T-helper 9 cell (primary cell): ENCODE measurements at regions not wholly inside any gene's neighbourhood (a gene's known extent, or its start where the extent isn't known, plus 50 kb on each side); places are given as distances from the start of the nearest gene placed in this dataset.
"Not testable (repeated sequence)": the region's sequence is repeated elsewhere in the genome, so short reads cannot be mapped to it uniquely, and the experiment has no call there.

Experiments used
- DNase-seq: peaks from one replicate; pipeline ENCODE4 v3.0.0-alpha.2; 2020

DNA sequence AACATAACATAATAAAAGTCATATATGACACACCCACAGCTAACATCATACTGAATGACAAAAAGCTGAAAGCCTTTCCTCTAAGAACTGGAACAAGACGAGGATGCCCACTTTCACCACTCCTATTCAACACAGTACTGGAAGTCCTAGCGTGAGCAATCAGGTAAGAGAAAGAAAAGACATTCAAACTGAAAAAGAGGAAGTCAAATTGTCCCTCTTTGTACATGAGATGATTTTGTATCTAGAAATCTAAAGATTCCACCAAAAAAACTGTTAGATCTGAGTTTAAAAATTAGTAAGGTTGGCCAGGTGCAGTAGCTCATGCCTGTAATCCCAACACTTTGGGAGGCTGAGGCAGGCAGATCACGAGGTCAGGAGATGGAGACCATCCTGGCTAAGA, 70.1 kb upstream of the PROKR2 start:
- not testable (repeated sequence) for DNase-seq

DNA sequence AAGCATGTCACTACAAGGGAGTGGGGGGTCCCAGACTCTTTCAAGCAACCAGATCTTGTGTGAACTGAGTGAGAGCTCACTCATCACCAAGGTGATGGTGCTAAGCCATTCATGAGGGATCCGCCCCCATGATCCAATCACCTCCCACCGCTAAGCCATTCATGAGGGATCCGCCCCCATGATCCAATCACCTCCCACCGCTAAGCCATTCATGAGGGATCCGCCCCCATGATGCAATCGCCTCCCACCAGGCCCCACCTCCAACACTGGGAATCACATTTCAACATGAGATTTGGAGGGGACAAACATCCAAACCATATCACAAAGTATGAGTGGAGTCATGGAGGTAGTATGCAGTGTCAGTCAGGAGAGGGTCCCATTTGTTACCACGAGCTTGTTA, 64.8 kb upstream of the PROKR2 start:
- DNase-seq = not testable (repeated sequence)

DNA sequence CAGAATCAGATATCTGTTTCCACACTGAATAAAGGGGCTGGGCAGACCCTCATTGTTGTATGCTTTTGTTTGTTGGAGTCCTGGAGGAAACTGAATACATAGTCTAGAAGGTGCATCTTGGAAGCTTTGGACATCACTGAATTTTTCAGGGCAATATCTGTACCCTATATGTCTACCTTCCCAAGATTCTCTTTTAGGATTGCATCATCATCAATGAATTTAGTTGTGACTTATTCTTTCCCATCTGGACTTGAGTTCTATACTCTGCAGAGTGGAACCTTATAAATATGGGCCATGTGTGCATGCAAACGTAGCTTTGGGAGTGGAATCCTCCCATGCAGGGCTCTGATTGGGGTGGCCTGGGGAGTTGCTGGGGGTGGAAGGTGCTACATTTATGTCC, 60.7 kb upstream of the PROKR2 start:
- no peak for DNase-seq

DNA sequence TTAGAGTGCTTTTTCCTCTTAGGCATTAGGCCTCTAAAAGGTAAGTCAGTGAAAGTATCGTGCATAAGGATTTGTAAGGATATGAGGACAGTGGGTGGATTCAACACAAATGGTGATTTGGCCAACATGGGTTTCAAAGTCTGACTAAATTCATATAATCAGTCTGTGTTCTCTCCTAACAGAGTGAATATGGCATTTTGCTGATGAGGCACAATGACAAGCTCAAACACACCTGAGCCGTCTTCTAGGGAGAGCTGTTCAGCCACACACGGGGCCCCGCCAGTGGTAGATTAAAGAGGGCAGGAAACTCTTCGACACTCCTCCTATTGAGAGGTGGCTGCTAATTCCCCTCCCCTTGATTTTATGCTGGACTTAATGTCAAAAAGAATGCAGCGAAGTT, 59.5 kb upstream of the PROKR2 start:
- DNase-seq = no peak

DNA sequence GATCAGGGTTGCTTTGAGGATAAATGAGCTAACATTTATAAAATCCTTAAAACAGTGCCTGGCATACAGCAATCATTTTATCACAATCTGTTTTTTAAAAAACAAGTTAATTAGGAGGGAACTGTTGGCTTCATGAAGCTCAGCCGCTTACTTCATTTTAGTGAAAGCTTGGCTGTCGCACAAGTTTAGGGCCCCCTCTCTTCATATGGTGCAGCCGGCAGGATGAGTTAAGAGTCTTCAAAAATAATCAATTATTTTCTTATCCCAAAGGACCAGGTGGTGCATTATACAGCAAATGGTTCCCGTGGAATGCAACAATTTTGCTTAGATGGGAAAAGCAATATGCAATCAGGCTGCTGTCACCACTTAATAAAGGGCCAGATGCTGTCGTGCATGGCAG, 57.4 kb upstream of the PROKR2 start:
- DNase-seq = no peak

DNA sequence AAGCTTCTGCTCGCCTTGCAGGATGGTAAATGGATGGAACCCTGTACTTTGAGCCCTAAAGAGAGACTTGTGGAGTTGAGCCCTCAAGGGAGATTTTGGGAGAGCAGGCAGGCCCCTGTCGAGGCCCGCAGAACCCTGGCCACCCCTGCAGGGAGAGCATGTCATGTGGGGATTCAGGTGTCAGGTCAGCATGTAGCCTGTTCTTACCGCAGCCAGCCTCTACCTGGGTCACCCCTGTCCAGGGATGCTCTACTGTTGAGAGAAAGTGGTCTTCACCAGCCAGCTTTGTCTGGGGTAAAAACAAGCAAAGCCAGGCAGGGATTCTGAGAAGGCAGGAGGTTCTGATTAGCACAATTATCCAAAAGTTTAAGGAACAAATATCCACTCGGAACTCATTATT, 55.6 kb upstream of the PROKR2 start:
- no peak for DNase-seq

DNA sequence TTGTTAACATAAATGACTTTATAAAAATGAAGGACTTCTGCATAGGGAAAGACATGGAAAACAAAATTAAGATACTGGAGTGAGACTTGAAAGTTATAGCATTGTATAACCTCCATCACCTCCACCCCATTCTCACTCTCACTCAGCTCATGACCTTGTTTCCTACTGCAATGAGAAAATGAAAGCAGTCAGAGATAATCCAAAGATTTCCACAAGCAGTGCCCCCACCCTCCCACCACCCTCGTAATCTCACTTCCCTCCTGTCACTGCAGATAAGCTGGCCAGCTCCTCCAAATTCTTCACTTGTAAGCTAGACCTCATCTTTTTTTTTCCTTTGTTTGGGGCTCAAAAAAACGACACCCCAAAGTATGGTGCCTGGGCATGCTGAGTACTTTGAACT, 52.9 kb upstream of the PROKR2 start:
- no peak for DNase-seq
